ENCODE measurements at regions not wholly inside any gene's neighbourhood (a gene's known extent, or its start where the extent isn't known, plus 50 kb on each side); places are given as distances from the start of the nearest gene placed in this dataset.

GRCh38 chr9:82356131-82356530 lies 367.6 kb downstream of the SPATA31D1 start:
- no peak for TF ChIP-seq REST (IDR thresholded peaks at IDR 0.05; ENCODE audit: insufficient read depth in 1 of 2, low read depth in 2 of 2, low read length in 2 of 2)
- no peak for TF ChIP-seq POLR2AphosphoS5 (IDR thresholded peaks at IDR 0.05; ENCODE audit: low read depth, low read length)
- no peak for TF ChIP-seq SIN3A (IDR thresholded peaks at IDR 0.05; ENCODE audit: borderline replicate concordance, insufficient read depth, low read length)

Data from PFSK-1 (cell line).